A549 (cell line): ENCODE measurements at regions not wholly inside any gene's neighbourhood (a gene's known extent, or its start where the extent isn't known, plus 50 kb on each side); places are given as distances from the start of the nearest gene placed in this dataset.

ENCODE experiments used
- ATAC-seq, 2 experiments: fragments of 200-7000 bp in 1 of 2; fragments of >200 bp in 1 of 2; cut with Nextera tagmentation in 1 of 2; cut with Tn5 transposase in 1 of 2; 3 replicates each; pipeline versions ENCODE4 v1.8.0 to v1.9.1; 2018 to 2020; ENCODE audit warnings: mild to moderate bottlenecking in 1 of 2, moderate library complexity in 1 of 2
- CTCF ChIA-PET: fragments of 300-600 bp; sonication (Branson Sonifier 250); formaldehyde crosslinking; extraction: SDS; loops from one replicate; lab custom pipeline; 2021; ENCODE audit warnings: antibody characterized with exemption, inconsistent platforms; lab: Yijun Ruan, JAX
- POLR2A ChIA-PET: fragments of 350-600 bp; formaldehyde crosslinking; extraction: SDS; loops from one replicate; lab custom pipeline; 2021; ENCODE audit warnings: antibody characterized with exemption, inconsistent platforms; lab: Yijun Ruan, JAX
- DNase-seq, 2 experiments: peaks; one replicate each; pipeline versions ENCODE4 v3.0.0 to v3.0.0-alpha.2; 2011 to 2016; ENCODE audit warnings: low read depth in 1 of 2, low spot score in 1 of 2
- FAIRE-seq: peaks from 2 replicates; lab custom pipeline; 2011; peaks lifted over from hg19 to GRCh38; lab: Jason Lieb, UNC
- H3K27ac ChIP-seq, 2 experiments: fragments of >200 bp; sonication (Bioruptor Twin); formaldehyde crosslinking; 3 replicates each; pipeline ENCODE4 v1.5.1; 2016 to 2017
- H3K4me1 ChIP-seq: fragments of >200 bp; sonication (Bioruptor Twin); formaldehyde crosslinking; 3 replicates; pipeline ENCODE4 v1.6.1; 2016
- H3K4me2 ChIP-seq: fragments of >200 bp; sonication (Bioruptor Twin); formaldehyde crosslinking; 3 replicates; pipeline ENCODE4 v1.6.1; 2016
- H3K4me3 ChIP-seq: fragments of >200 bp; sonication (Bioruptor Twin); formaldehyde crosslinking; 3 replicates; pipeline ENCODE4 v1.5.1; 2016
- H3K9me3 ChIP-seq: fragments of >200 bp; sonication (Bioruptor Twin); formaldehyde crosslinking; 3 replicates; pipeline ENCODE4 v1.6.1; 2016
- ATOH8 ChIP-seq: fragments of 250-450 bp; sonication (Bioruptor Pico); IDR thresholded peaks from 2 replicates; pipeline ENCODE4 v1.5.0; 2020; ENCODE audit warnings: low read depth, mild to moderate bottlenecking, moderate library complexity
- BCL3 ChIP-seq: fragments of >200 bp; sonication (Bioruptor Twin); formaldehyde crosslinking; IDR thresholded peaks from 3 replicates; pipeline ENCODE4 v1.6.1; 2016
- CBX8 ChIP-seq: fragments of 200-600 bp; sonication (generic); IDR thresholded peaks from 2 replicates; pipeline ENCODE4 v1.6.1; 2016
- CTCF ChIP-seq: fragments of >200 bp; sonication (Bioruptor Twin); formaldehyde crosslinking; IDR thresholded peaks from 3 replicates; pipeline ENCODE4 v1.5.1; 2016
- EHF ChIP-seq: fragments of 250-450 bp; sonication (Bioruptor Pico); IDR thresholded peaks from 2 replicates; pipeline ENCODE4 v1.5.0; 2020; ENCODE audit warnings: mild to moderate bottlenecking
- ELK1 ChIP-seq: fragments of 150-350 bp; IDR thresholded peaks from 2 replicates; pipeline ENCODE4 v1.6.1; 2014; ENCODE audit warnings: low read depth, mild to moderate bottlenecking, low read length
- EP300 ChIP-seq, 2 experiments: fragments of >200 bp; sonication (Bioruptor Twin); formaldehyde crosslinking; IDR thresholded peaks; 2 replicates in 1 of 2; 3 replicates in 1 of 2; pipeline ENCODE4 v1.6.1; 2016 to 2017
- FOXS1 ChIP-seq: fragments of 250-450 bp; sonication (Bioruptor Pico); IDR thresholded peaks from 2 replicates; pipeline ENCODE4 v1.5.0; 2020; ENCODE audit warnings: mild to moderate bottlenecking, moderate library complexity
- HDAC2 ChIP-seq: fragments of 200-600 bp; sonication (generic); IDR thresholded peaks from 2 replicates; pipeline ENCODE4 v1.6.1; 2016
- HES2 ChIP-seq: fragments of >200 bp; sonication (Bioruptor Twin); formaldehyde crosslinking; IDR thresholded peaks from 2 replicates; pipeline ENCODE4 v1.6.1; 2016
- HOXA7 ChIP-seq: fragments of 250-450 bp; sonication (Bioruptor Pico); IDR thresholded peaks from 2 replicates; pipeline ENCODE4 v1.5.0; 2020; ENCODE audit warnings: mild to moderate bottlenecking, moderate library complexity
- JUN ChIP-seq, 2 experiments: fragments of >200 bp; sonication (Bioruptor Twin); formaldehyde crosslinking; IDR thresholded peaks; 2 replicates in 1 of 2; 3 replicates in 1 of 2; pipeline ENCODE4 v1.6.1; 2016 to 2017
- JUNB ChIP-seq: fragments of >200 bp; sonication (Bioruptor Twin); formaldehyde crosslinking; IDR thresholded peaks from 2 replicates; pipeline ENCODE4 v1.6.1; 2016
- KDM5A ChIP-seq: fragments of 200-600 bp; sonication (generic); IDR thresholded peaks from 2 replicates; pipeline ENCODE4 v1.6.1; 2016; ENCODE audit warnings: antibody characterized with exemption, mild to moderate bottlenecking
- MAFK ChIP-seq: fragments of 450-650 bp; IDR thresholded peaks from 2 replicates; pipeline ENCODE4 v1.6.1; 2014; ENCODE audit not compliant: partially characterized antibody
- MYC ChIP-seq: IDR thresholded peaks from 2 replicates; pipeline ENCODE4 v1.6.1; 2012; ENCODE audit warnings: mild to moderate bottlenecking, inconsistent platforms, low read length, improper control_type of control experiment, borderline replicate concordance
- NFE2L2 ChIP-seq: fragments of 150-350 bp; conservative IDR thresholded peaks from 2 replicates; pipeline ENCODE4 v1.6.1; 2014; ENCODE audit warnings: low read length
- NPAS2 ChIP-seq: fragments of 250-450 bp; sonication (Bioruptor Pico); IDR thresholded peaks from 2 replicates; pipeline ENCODE4 v1.8.0; 2022; ENCODE audit warnings: mild to moderate bottlenecking, moderate library complexity, borderline replicate concordance
- PBX3 ChIP-seq: IDR thresholded peaks from 2 replicates; pipeline ENCODE4 v1.6.1; 2012
- PHF8 ChIP-seq: fragments of 200-600 bp; sonication (generic); IDR thresholded peaks from 2 replicates; pipeline ENCODE4 v1.6.1; 2016; ENCODE audit warnings: low read depth, mild to moderate bottlenecking, antibody characterized with exemption, moderate library complexity, borderline replicate concordance
- POLR2AphosphoS2 ChIP-seq: conservative IDR thresholded peaks from 2 replicates; pipeline ENCODE4 v1.6.1; 2012; ENCODE audit warnings: low read length, improper control_type of control experiment, inconsistent platforms
- RAD21 ChIP-seq, 2 experiments: fragments of >200 bp in 1 of 2; sonication (Bioruptor Twin) in 1 of 2; formaldehyde crosslinking in 1 of 2; IDR thresholded peaks in 1 of 2; conservative IDR thresholded peaks in 1 of 2; 2 replicates in 1 of 2; 3 replicates in 1 of 2; pipeline ENCODE4 v1.6.1; 2012 to 2018; ENCODE audit warnings: inconsistent platforms in 1 of 2
- RFX5 ChIP-seq: fragments of 450-650 bp; IDR thresholded peaks from 2 replicates; pipeline ENCODE4 v1.7.1; 2014; ENCODE audit warnings: antibody characterized with exemption, mild to moderate bottlenecking, moderate library complexity
- SMC3 ChIP-seq: fragments of >200 bp; sonication (Bioruptor Twin); formaldehyde crosslinking; IDR thresholded peaks from 3 replicates; pipeline ENCODE4 v1.6.1; 2018; ENCODE audit warnings: inconsistent platforms
- SREBF2 ChIP-seq: fragments of 450-650 bp; IDR thresholded peaks from 2 replicates; pipeline ENCODE4 v1.6.1; 2014; ENCODE audit warnings: mild to moderate bottlenecking, moderate library complexity
- TP53 ChIP-seq: fragments of 250-450 bp; sonication (Bioruptor Pico); IDR thresholded peaks from 2 replicates; pipeline ENCODE4 v1.5.0; 2021; ENCODE audit warnings: mild to moderate bottlenecking, moderate library complexity
- ZC3H11A ChIP-seq: fragments of 450-650 bp; IDR thresholded peaks from 2 replicates; pipeline ENCODE4 v1.6.1; 2014; ENCODE audit warnings: antibody characterized with exemption, mild to moderate bottlenecking
- ZFP36 ChIP-seq: fragments of 450-650 bp; IDR thresholded peaks from 2 replicates; pipeline ENCODE4 v1.6.1; 2014; ENCODE audit warnings: borderline replicate concordance; ENCODE audit not compliant: partially characterized antibody
- ZSCAN20 ChIP-seq: fragments of 250-450 bp; sonication (Bioruptor Pico); IDR thresholded peaks from 2 replicates; pipeline ENCODE4 v1.8.0; 2022; ENCODE audit warnings: mild to moderate bottlenecking, moderate library complexity
- WGBS: methylation state at CpG from one replicate; pipeline ENCODE4 v1.1.6; 2017; ENCODE audit errors: missing lambda C conversion rate; 5-methylcytosine and 5-hydroxymethylcytosine counted together

GRCh38 chr13:34681405-34681955 is 260.6 kb upstream of the NBEA start:
- ChIA-PET POLR2A (no interaction called here), CTCF (no interaction called here)
- TF ChIP-seq NPAS2 (CRISPR knock-in tag) (no peak), ZC3H11A (no peak), RAD21 (conservative IDR thresholded peaks at IDR 0.05 in 1 of 2, IDR thresholded peaks at IDR 0.05 in 1 of 2) (no peak), RFX5 (no peak), PHF8 (no peak)
- H3K27ac ChIP-seq = no peak overlapping the region; a peak in 1 of 6 replicates
- no peak overlapping the region for H3K4me2 ChIP-seq
- WGBS = 64% methylated on average over 4 of the region's 4 CpGs
- ATAC-seq = no peak
- FAIRE-seq = no peak
- H3K4me3 ChIP-seq = no peak overlapping the region
- peaks cover 12% of the 10 kb centered on the region; the same call in 2 of the 3 replicates for H3K4me1 ChIP-seq
- DNase-seq = no peak
- 0 out of 3 replicates have a peak, but pooled peaks cover 3% of the 10 kb centered on the region for H3K9me3 ChIP-seq

- TF ChIP-seq ZC3H11A = no peak
- TF ChIP-seq NFE2L2 = no peak
- no peak for TF ChIP-seq JUN (IDR thresholded peaks at IDR 0.05)
- no peak for TF ChIP-seq MYC
- no peak for TF ChIP-seq TP53
- TF ChIP-seq JUNB = no peak
- TF ChIP-seq ZFP36 = no peak
- no peak for TF ChIP-seq SMC3
- no peak for TF ChIP-seq BCL3
- TF ChIP-seq ATOH8 (CRISPR knock-in tag) = no peak
- Histone ChIP-seq H3K4me2 (no peak overlapping the region), H3K4me3 (no peak overlapping the region), H3K4me1 (peaks cover 3% of the 10 kb centered on the region; the same call in 1 of the 3 replicates), H3K27ac (no peak overlapping the region), H3K9me3 (no peaks in the 10 kb centered on the region)
- no peak for DNase-seq
- no peak for FAIRE-seq
- CTCF ChIA-PET = no interaction called here
- ATAC-seq = no peak
- WGBS = 94% methylated on average over 2 of the region's 2 CpGs
- POLR2A ChIA-PET = no interaction called here
Measured at GRCh38 chr13:34695063-34695462, 247.0 kb upstream of the NBEA start.

- CTCF ChIA-PET = no interaction called here
- TF ChIP-seq NFE2L2 = no peak
- TF ChIP-seq PBX3 = no peak
- TF ChIP-seq FOXS1 = no peak
- TF ChIP-seq SREBF2 = no peak
- no peak for TF ChIP-seq HDAC2
- no peak for TF ChIP-seq TP53
- no peak for TF ChIP-seq CTCF
- no peak for TF ChIP-seq ELK1
- TF ChIP-seq ZSCAN20 = no peak
- no peak for TF ChIP-seq KDM5A
- no peak for TF ChIP-seq EHF (CRISPR knock-in tag)
- TF ChIP-seq MYC = no peak
- no peak for TF ChIP-seq HOXA7
- no peak for TF ChIP-seq EP300 (IDR thresholded peaks at IDR 0.05)
- TF ChIP-seq MAFK = no peak
- no peak for TF ChIP-seq POLR2AphosphoS2
- TF ChIP-seq CBX8 = no peak
- no peak for TF ChIP-seq HES2
Measured at GRCh38 chr13:34696296-34696695, 245.8 kb upstream of the NBEA start.

More at GRCh38 chr13:34696296-34696695, 245.8 kb upstream of the NBEA start:
- Histone ChIP-seq H3K4me3 (no peak overlapping the region), H3K4me1 (peaks cover 3% of the 10 kb centered on the region; the same call in 1 of the 3 replicates), H3K27ac (no peak overlapping the region), H3K9me3 (no peaks in the 10 kb centered on the region), H3K4me2 (no peak overlapping the region)
- POLR2A ChIA-PET = no interaction called here
- ATAC-seq (no peak), FAIRE-seq (no peak), DNase-seq (no peak)
- 81% methylated on average over 5 of the region's 5 CpGs for WGBS
